Fibroblast of lung (primary cell): ENCODE measurements at regions not wholly inside any gene's neighbourhood (a gene's known extent, or its start where the extent isn't known, plus 50 kb on each side); places are given as distances from the start of the nearest gene placed in this dataset.

Experiments used
- EZH2 ChIP-seq: IDR thresholded peaks from 2 replicates; pipeline ENCODE4 v1.5.1; 2012; ENCODE audit warnings: low read length, control low read depth, mild to moderate bottlenecking; ENCODE audit errors: missing control alignments
- TF ChIP-seq, protein P1 (sequence below), 2 donors: IDR thresholded peaks in 1 of 2; conservative IDR thresholded peaks in 1 of 2; 1 replicate in 1 of 2; 2 replicates in 1 of 2; pipeline ENCODE4 v1.5.1; 2011 to 2012; ENCODE audit warnings: low read length in 2 of 2, control low read depth in 1 of 2, inconsistent platforms in 1 of 2, low read depth in 1 of 2, mild to moderate bottlenecking in 1 of 2

DNA sequence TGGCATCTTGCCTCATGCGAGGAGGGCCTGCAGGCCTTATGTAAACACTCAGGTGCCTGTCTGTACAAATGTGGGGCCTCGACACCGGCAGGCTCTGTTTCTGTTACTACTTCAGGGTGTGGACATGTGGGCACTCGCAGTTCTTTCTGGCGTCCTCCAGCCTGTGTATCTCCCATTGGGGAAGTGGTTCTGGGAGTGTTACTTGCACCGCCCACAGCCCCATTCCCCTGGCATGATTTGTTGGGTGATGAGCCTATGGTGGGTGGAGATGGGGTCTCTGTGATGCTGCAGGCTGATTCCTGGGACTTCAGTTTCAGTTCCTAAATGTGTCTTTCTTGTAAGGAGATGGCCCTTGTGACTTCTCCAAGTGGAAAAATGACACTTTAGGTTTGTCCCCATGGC lies 82.1 kb upstream of the PITX1 start:
- TF ChIP-seq EZH2: no peak
- TF ChIP-seq, protein P1, sequence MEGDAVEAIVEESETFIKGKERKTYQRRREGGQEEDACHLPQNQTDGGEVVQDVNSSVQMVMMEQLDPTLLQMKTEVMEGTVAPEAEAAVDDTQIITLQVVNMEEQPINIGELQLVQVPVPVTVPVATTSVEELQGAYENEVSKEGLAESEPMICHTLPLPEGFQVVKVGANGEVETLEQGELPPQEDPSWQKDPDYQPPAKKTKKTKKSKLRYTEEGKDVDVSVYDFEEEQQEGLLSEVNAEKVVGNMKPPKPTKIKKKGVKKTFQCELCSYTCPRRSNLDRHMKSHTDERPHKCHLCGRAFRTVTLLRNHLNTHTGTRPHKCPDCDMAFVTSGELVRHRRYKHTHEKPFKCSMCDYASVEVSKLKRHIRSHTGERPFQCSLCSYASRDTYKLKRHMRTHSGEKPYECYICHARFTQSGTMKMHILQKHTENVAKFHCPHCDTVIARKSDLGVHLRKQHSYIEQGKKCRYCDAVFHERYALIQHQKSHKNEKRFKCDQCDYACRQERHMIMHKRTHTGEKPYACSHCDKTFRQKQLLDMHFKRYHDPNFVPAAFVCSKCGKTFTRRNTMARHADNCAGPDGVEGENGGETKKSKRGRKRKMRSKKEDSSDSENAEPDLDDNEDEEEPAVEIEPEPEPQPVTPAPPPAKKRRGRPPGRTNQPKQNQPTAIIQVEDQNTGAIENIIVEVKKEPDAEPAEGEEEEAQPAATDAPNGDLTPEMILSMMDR (conservative IDR thresholded peaks at IDR 0.05 in 1 of 2, IDR thresholded peaks at IDR 0.05 in 1 of 2; ENCODE audit: low read depth in 1 of 2, low read length in 2 of 2): no peak
